ENCODE measurements at regions not wholly inside any gene's neighbourhood (a gene's known extent, or its start where the extent isn't known, plus 50 kb on each side); places are given as distances from the start of the nearest gene placed in this dataset.

DNA sequence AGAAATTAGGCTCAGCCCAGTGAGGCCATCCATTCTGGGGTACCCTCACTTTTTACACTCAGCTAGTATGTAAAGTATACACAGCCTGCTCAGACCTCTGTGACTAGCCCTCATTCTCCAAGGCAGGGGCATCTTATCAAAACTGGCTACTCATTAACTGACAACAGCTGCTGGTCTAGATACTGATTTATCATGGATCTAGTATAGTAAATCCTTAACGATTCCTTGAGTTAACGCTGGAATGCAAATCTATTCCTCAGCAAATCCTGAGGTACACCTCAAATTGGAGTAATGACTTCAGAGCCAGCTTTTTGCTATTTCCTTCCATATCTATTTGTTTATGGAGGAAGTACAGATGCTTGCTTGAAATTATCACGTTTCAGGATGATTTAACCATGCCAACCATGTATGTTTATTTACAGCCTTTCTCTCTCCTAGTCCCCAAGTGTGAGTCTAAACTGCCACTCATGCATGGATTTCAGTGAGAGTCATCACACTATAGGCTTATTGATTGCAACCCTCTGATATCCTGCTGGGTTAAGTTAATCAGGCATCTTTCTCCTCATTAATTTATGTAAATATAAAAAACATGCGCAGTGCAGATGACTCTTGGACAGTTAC lies 70.2 kb upstream of the DOK6 start:
- TF ChIP-seq, protein P1, sequence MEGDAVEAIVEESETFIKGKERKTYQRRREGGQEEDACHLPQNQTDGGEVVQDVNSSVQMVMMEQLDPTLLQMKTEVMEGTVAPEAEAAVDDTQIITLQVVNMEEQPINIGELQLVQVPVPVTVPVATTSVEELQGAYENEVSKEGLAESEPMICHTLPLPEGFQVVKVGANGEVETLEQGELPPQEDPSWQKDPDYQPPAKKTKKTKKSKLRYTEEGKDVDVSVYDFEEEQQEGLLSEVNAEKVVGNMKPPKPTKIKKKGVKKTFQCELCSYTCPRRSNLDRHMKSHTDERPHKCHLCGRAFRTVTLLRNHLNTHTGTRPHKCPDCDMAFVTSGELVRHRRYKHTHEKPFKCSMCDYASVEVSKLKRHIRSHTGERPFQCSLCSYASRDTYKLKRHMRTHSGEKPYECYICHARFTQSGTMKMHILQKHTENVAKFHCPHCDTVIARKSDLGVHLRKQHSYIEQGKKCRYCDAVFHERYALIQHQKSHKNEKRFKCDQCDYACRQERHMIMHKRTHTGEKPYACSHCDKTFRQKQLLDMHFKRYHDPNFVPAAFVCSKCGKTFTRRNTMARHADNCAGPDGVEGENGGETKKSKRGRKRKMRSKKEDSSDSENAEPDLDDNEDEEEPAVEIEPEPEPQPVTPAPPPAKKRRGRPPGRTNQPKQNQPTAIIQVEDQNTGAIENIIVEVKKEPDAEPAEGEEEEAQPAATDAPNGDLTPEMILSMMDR (conservative IDR thresholded peaks at IDR 0.05) = no peak
- TF ChIP-seq EZH2 (IDR thresholded peaks at IDR 0.05; ENCODE audit: low read depth) = no peak
